OCI-LY1 (cell line): ENCODE measurements at regions not wholly inside any gene's neighbourhood (a gene's known extent, or its start where the extent isn't known, plus 50 kb on each side); places are given as distances from the start of the nearest gene placed in this dataset.

Experiments
- EZH2 ChIP-seq: fragments of 200-600 bp; sonication (generic), shearing (Covaris generic); IDR thresholded peaks from 2 replicates; pipeline ENCODE4 v1.8.0; 2017; ENCODE audit warnings: borderline replicate concordance, mixed run types, mild to moderate bottlenecking, antibody characterized with exemption, low read length, moderate library complexity, mixed read lengths
- TF ChIP-seq, protein P1 (sequence below): fragments of 200-600 bp; sonication (generic), shearing (Covaris generic); IDR thresholded peaks from 2 replicates; pipeline ENCODE4 v1.5.1; 2017; ENCODE audit warnings: mild to moderate bottlenecking, antibody characterized with exemption, low read length, moderate library complexity, mixed read lengths

DNA sequence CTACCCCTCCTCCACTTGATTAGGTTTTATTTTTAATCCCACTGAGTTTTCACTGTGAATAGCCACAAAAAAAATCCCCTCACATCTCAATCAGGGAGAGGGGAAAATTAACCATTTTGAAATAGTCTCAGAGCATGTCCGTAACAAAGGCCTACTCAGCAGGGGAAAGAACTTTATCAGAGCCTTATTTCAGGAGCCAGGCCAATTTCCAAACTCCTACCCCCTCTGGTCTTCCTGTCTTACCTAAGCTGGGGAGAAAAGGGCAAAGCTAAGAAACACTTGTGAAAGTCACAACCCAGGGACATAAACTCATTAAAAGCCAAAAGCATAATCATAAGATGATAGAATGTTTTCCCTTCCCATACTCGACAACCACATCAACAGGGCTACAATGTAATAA, 260.3 kb upstream of the DIO3 start:
- TF ChIP-seq, protein P1, sequence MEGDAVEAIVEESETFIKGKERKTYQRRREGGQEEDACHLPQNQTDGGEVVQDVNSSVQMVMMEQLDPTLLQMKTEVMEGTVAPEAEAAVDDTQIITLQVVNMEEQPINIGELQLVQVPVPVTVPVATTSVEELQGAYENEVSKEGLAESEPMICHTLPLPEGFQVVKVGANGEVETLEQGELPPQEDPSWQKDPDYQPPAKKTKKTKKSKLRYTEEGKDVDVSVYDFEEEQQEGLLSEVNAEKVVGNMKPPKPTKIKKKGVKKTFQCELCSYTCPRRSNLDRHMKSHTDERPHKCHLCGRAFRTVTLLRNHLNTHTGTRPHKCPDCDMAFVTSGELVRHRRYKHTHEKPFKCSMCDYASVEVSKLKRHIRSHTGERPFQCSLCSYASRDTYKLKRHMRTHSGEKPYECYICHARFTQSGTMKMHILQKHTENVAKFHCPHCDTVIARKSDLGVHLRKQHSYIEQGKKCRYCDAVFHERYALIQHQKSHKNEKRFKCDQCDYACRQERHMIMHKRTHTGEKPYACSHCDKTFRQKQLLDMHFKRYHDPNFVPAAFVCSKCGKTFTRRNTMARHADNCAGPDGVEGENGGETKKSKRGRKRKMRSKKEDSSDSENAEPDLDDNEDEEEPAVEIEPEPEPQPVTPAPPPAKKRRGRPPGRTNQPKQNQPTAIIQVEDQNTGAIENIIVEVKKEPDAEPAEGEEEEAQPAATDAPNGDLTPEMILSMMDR = no peak
- TF ChIP-seq EZH2 = no peak
